CD4-positive, alpha-beta T cell treated with Interleukin-21 for 1 hour (primary cell): ENCODE measurements at regions not wholly inside any gene's neighbourhood (a gene's known extent, or its start where the extent isn't known, plus 50 kb on each side); places are given as distances from the start of the nearest gene placed in this dataset.
"Not testable (repeated sequence)": the region's sequence is repeated elsewhere in the genome, so short reads cannot be mapped to it uniquely, and the experiment has no call there.

Experiments used
- DNase-seq: peaks from one replicate; pipeline ENCODE4 v3.0.0-alpha.2; 2020

- no peak for DNase-seq
These were observed 387.6 kb upstream of the ZFP42 start for GRCh38 chr4:187608001-187608421.

DNA sequence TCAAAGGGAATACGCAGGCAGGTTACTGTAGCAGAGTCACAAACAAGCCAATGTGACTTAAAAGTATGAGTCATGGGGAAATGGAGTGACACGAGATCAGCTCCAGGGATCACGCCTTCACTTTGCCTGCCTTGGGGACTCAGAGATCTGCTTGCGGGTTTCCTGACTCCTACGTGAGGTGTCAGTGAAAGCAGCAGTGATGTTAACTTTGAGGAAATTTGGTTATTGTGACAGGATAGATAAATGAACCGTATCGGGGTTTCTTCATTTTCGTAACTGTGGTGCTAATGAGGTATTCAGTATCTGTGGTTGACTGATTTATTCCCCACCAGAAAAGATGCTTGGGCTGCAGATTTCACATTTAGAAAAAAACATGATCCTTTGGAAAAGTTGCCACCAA is 383.3 kb upstream of the ZFP42 start:
- no peak for DNase-seq

DNA sequence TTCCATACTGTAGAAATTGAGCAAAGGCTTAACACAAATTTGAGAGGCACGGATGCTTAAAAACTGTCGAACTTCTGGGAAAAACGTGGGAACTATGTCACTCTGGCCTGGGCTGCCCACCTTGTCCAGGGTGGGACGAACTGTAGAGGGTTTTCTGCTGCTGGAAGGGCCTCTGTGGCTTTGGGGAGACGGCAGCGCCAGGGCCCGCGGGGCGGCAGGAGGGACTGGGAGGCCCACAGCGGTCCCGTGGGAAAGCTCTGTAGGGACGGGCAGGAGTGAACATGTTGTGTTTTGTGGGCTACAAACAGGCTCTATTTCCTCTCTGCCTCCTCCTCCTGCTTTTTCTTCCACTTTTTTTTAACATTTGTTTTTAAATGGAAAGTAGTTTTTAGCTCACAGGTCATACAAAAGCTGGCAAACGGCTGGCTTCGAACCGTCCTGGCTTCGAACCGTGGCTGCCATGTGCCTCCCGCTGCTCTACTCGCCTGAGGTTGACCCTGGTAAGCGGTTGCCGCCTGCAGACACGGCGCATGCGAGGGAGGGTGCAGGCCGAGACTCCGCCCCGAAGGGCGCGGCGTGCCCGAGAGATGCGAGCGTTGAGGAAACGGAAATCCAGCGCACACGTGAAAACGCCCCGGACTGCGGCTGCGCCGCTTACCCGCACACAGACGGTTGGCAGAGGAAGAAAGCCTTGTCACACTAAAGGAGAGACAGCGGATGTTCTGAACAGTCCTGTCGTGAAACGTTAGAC is 382.3 kb upstream of the ZFP42 start:
- no peak for DNase-seq

- no peak for DNase-seq
These were observed 379.6 kb upstream of the ZFP42 start for GRCh38 chr4:187615972-187616371.

DNA sequence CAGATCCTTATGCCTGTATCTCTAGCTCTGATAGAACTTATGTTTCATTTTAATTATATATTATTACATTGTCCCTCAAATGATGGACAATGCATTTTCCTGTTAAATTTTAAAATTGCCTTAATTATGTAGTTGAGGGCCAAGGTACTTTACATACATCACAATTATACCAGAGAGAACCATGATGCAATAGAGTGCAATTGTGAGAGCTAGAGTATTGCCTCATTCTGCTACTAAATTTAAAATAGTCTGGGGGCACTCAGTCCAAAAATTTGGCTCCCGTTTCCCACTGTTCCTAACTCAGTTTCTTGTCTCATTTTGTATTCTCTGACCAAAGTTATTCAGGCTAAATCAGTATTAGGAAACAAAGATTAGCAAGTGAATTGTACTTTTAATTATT is 378.5 kb upstream of the ZFP42 start:
- DNase-seq, result no peak

DNA sequence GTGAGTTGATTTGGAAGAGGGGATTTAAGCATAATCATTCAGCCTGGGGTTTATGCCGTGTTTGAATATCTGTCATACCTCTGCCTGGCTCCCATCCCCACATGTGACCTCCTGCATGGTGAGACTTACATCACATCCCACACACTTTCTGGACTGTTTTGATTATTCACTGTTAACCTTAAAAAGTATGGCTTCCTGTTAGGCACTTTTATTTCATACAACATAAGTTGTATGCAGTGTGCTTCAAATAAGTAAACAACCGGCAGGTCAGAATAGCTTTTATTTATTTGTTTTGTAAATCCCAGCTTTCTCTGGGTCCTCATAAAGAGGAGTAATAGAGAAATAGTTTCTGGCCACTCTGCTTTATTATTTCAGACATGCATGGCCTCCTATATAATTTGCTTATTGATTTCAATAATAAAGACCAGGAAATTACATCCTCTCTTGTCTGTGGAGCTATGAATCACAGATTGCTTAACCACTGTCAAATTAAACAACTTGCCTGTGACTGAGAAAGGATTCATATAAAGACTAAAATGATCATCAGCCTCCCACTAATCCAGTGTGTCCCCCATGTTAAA is 376.8 kb upstream of the ZFP42 start:
- DNase-seq, result no peak

- DNase-seq, result no peak
These were observed 376.3 kb upstream of the ZFP42 start for GRCh38 chr4:187619319-187619718.

- no peak for DNase-seq
These were observed 363.1 kb upstream of the ZFP42 start for GRCh38 chr4:187632260-187632995.

- no peak for DNase-seq
These were observed 362.3 kb upstream of the ZFP42 start for GRCh38 chr4:187633245-187633644.

DNA sequence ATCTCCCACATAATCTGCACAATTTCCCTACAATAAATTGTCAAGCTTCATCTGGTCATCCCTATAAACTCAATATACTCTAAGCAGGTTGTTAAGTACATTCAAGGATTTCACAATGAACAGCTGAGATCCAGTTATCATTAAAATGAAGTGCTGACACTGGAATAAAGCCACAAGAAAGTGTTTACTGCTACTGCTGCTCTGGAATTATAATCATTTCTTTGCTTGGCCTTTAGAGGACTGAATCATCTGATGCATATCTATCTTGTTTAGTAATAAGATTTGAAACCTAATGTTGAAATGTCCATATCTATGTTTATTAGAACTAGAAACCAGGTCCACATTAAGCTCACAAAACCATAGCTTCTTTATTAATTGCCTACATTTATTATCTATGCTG is 338.6 kb upstream of the ZFP42 start:
- DNase-seq, result no peak

DNA sequence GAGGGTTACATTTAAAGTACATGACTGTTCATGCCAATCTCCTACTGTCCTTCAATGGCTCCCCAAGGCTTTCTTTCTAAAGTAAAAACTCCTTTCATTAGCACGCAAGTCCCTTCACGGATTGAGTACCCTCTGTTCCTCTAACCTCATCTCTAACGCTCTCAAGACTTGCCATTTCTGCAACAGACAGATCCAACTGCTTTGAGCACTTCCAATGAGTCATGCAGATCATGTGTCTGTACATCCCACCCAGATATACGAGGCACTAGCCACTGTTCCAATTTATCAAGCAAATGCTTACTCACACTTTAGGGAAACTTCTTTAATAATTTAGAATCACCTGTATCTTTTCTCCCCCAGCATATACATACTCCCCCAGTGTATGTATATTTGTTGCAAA is 332.5 kb upstream of the ZFP42 start:
- DNase-seq, result no peak

- DNase-seq, result no peak
These were observed 331.6 kb upstream of the ZFP42 start for GRCh38 chr4:187664011-187664410.

DNA sequence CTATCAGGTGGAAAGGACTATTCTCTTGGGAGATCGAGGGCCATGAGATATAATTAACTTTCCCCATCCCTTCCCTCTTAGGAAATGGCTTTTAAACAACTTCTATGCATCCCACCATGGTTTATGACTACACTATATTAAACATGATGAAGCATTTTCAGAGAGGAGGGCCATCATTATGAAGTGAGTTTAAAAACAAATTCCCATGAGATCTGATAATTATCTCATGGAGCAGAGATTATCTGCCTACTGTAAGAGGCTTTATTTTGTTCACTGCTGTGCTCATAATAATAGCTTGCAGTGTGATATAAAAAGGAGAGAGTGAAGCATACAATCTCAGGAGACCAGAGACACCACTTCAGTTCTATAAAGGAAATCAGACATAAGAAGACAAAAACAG is 330.5 kb upstream of the ZFP42 start:
- DNase-seq, result no peak

- no peak for DNase-seq
These were observed 329.5 kb upstream of the ZFP42 start for GRCh38 chr4:187666034-187666433.

- no peak for DNase-seq
These were observed 328.7 kb upstream of the ZFP42 start for GRCh38 chr4:187666697-187667494.

DNA sequence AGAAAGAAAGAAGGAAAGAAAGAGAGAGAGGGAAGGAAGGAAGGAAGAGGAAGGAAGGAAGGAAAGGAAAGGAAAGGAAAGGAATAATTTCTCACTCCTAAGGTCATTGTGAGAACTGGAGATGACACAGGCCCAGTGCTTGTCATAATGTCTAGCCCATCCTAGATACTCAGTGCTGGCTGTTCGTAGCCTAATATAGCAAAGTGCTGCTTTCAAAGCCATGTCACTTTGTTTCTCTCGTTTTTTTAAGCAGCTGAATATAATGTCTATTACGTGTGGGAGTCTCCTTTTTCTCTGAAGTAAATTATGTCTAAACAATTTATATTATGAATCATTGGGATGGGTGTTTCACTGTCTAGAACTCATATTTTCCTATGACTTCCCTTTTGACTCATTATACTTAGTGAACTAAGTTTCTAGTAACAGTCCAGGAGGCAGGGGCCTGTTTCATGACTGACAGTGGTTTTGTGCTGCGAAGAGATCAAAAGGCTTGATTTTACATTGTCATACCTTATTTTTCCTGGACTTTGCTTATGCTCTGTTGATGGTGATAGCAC is 327.0 kb upstream of the ZFP42 start:
- no peak for DNase-seq

- DNase-seq, result not testable (repeated sequence)
These were observed 324.1 kb upstream of the ZFP42 start for GRCh38 chr4:187671521-187671920.

DNA sequence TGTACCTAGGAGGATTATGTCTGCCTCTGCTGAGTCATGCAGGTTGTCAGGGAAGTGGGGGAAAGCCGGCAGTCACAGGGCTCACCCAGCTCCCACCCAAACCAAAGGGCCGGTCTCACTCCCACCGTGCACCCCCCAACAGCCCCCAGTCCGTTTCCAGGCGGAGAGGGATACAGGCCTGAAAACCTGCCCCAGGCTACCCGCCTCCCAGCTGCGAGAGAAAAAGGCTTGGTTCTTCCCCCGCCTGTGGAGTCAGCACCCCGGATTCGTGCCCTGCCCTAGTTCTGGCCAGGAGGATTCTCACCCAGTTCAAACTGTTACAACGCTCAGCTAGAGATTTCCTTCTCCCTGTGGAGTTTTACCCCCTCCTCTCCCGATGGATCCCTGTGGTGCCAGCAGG is 323.6 kb upstream of the ZFP42 start:
- DNase-seq, result not testable (repeated sequence)

DNA sequence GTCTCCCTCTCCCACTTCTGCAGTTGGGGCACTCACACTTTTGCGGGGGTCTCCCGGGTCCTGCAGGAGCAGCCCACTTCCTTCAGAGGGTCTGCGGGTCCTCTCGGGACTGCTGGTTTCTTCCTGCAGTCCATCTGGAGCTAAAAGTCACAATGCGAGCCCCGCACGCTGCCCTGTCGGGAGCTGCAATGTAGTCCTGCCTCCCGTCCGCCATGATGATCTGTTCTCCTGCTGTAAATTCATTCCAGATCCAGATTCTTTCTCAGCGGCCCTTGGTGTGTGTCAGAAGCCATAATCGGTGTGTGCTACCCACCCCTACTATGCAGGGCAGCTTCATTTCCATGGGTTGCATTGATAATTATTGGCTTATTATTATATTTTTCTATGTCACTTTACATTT is 323.0 kb upstream of the ZFP42 start:
- not testable (repeated sequence) for DNase-seq

GRCh38 chr4:187679450-187679849 is 316.1 kb upstream of the ZFP42 start:
- no peak for DNase-seq

DNA sequence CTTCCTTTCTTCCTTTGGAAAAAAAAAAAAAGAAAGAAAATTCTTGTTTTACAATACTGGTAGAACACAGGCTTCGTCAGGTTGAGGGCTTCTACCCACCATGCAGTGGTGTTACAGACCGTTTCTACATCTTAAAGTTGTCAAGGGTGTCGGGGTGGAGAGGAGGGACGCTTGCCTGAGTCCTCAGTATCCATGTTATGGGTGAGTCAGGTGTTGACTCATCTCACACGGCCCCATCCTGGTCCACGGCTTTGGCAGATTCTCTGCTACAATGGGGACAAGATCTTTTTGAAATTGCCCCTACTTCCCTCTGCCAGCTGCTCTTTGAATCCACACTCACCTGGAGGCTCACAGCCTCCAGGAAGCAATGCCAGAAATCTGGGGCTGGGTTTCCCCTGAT is 310.3 kb upstream of the ZFP42 start:
- no peak for DNase-seq

GRCh38 chr4:187687697-187688096 is 307.9 kb upstream of the ZFP42 start:
- DNase-seq, result no peak

- no peak for DNase-seq
These were observed 302.9 kb upstream of the ZFP42 start for GRCh38 chr4:187692626-187693025.
